ENCODE measurements at regions not wholly inside any gene's neighbourhood (a gene's known extent, or its start where the extent isn't known, plus 50 kb on each side); places are given as distances from the start of the nearest gene placed in this dataset.

DNA sequence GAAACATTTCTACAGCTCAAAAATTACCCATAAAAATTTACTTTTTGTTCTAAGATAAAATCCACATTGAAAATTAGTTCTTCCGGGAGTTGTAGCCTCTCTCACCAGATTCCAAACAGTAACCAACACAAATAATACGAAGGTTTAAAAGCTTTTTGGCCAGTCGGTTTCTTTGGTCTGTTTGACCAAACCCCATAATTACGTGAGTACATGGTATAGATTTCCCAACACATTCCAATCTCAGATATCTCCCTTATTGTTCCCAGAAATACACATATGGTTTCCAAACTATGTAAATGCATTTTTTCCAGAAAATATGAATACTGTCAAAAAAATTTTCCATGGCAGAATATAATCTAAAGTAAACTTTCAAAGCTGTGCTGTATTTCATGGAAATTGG is 722.0 kb downstream of the KCNJ2 start:
- no peak for TF ChIP-seq POLR2A (IDR thresholded peaks at IDR 0.05; ENCODE audit: low read depth, low read length)
- TF ChIP-seq TAF1 (IDR thresholded peaks at IDR 0.05; ENCODE audit: low read depth, low read length) = no peak
- no peak for TF ChIP-seq POLR2AphosphoS5 (IDR thresholded peaks at IDR 0.05; ENCODE audit: low read depth, low read length)
- no peak for TF ChIP-seq PAX5 (IDR thresholded peaks at IDR 0.05; ENCODE audit: insufficient read depth, low read length, severe bottlenecking)
- TF ChIP-seq POU2F2 (IDR thresholded peaks at IDR 0.05; ENCODE audit: low read depth, low read length) = no peak
- TF ChIP-seq SPI1 (IDR thresholded peaks at IDR 0.05; ENCODE audit: low read depth, low read length) = no peak
